ENCODE measurements at regions not wholly inside any gene's neighbourhood (a gene's known extent, or its start where the extent isn't known, plus 50 kb on each side); places are given as distances from the start of the nearest gene placed in this dataset.

DNA sequence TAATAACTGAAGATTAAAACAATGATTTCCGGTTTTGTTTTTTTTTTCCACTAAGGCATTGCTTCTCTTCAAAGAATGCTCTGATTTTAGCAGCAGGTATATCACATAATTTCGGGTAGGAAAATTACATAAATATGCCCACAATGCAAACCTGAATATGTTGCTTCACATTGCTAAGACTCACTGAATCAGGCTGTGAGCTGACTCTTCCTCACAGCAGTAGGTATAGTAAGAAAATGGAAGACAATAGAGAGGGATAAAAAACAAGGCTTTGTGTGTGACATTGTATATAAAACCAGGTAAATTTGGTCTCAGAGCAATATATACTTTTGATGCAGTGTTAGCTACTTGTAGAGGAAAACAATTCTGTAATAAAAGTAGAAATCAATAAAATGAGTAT is 1355.0 kb downstream of the OLFM4 start:
- H2BK20ac ChIP-seq (ENCODE audit: low read length), result no peak overlapping the region
- no peak overlapping the region for H3K14ac ChIP-seq (ENCODE audit: insufficient read length)
- H3K9me3 ChIP-seq (ENCODE audit: insufficient read depth in 2 of 2, low read depth in 1 of 2, low read length in 1 of 2), result no peaks in the 10 kb centered on the region
- H3K79me1 ChIP-seq (ENCODE audit: low read depth, low read length), result no peaks in the 10 kb centered on the region
- peaks cover 0 to 9% (median 3%) of the 10 kb centered on the region in 4 experiments; a peak in 1 of 7 replicates for H3K4me1 ChIP-seq (replicated peaks in 1 of 4; ENCODE audit: control insufficient read depth in 3 of 4, insufficient read depth in 4 of 4, low read length in 3 of 4)
- H3K4ac ChIP-seq (replicated peaks; ENCODE audit: insufficient read length, low read depth, low read length), result no peak overlapping the region
- POLR2A ChIA-PET (ENCODE audit: partially characterized antibody), result no interaction called here
- H3K27me3 ChIP-seq (replicated peaks in 1 of 4; ENCODE audit: control insufficient read depth in 3 of 4, extremely low read depth in 1 of 4, insufficient read depth in 3 of 4, low read length in 3 of 4), result peaks cover 13 to 35% (median 24%) of the 10 kb centered on the region in 4 experiments; a peak in 6 of 7 replicates
- no peak for DNase-seq (ENCODE audit: low read depth in 1 of 2, low spot score in 2 of 2)
- CTCF ChIA-PET (ENCODE audit: partially characterized antibody), result no interaction called here
- no peak overlapping the region for H4K91ac ChIP-seq (replicated peaks; ENCODE audit: insufficient read length, low read length)
- no peak overlapping the region for H3K4me2 ChIP-seq (ENCODE audit: insufficient read depth in 1 of 2, low read depth in 2 of 2, low read length in 2 of 2)
- no peak overlapping the region for H3K18ac ChIP-seq (ENCODE audit: extremely low read depth, low read length)
- no peaks in the 10 kb centered on the region for H3K36me3 ChIP-seq (ENCODE audit: control insufficient read depth in 2 of 4, insufficient read depth in 4 of 4, low read length in 3 of 4)
- WGBS, 2 experiments (ENCODE audit: extremely low coverage in 1 of 2, insufficient coverage in 1 of 2, insufficient read length in 1 of 2, insufficient replicate concordance in 2 of 2, low coverage in 1 of 2, low lambda C conversion rate in 2 of 2, missing lambda C conversion rate in 1 of 2), result 48% methylated on average over 2 of the region's 2 CpGs; no CpG with 5 or more reads in 1 of the 2 experiments
- H4K5ac ChIP-seq (ENCODE audit: insufficient read length, low read depth, low read length), result no peak overlapping the region
- H3K56ac ChIP-seq (replicated peaks; ENCODE audit: insufficient read length, low read depth, low read length), result no peak overlapping the region
- no peak overlapping the region for H3K23ac ChIP-seq (ENCODE audit: insufficient read length)
- no peak overlapping the region for H3K9ac ChIP-seq (replicated peaks in 1 of 4; ENCODE audit: extremely low read depth in 1 of 4, low read depth in 3 of 4, low read length in 3 of 4)
- H3K79me2 ChIP-seq (ENCODE audit: control insufficient read depth in 1 of 2, insufficient read depth in 2 of 2, low read length in 2 of 2), result no peaks in the 10 kb centered on the region
- peak; percentile 24 for FAIRE-seq
- H2BK120ac ChIP-seq (replicated peaks; ENCODE audit: low read depth, low read length), result no peak overlapping the region
- no peak overlapping the region for H2BK15ac ChIP-seq (ENCODE audit: low read length)
- no peak overlapping the region for H2BK5ac ChIP-seq (ENCODE audit: low read depth, low read length)
- no peak overlapping the region for H3K27ac ChIP-seq (ENCODE audit: low read depth, low read length)
- no peak overlapping the region for H2BK12ac ChIP-seq (ENCODE audit: low read depth, low read length)
- no peak overlapping the region for H3K4me3 ChIP-seq (ENCODE audit: extremely low read depth in 1 of 4, insufficient read depth in 2 of 4, low read depth in 3 of 4, low read length in 4 of 4)
- no peak overlapping the region for H2AFZ ChIP-seq (ENCODE audit: low read length)
- H3K23me2 ChIP-seq (ENCODE audit: low read depth, low read length), result no peaks in the 10 kb centered on the region
- no peak overlapping the region for H4K8ac ChIP-seq (ENCODE audit: extremely low read depth, insufficient read depth, low read length)
- H4K20me1 ChIP-seq (replicated peaks in 1 of 2; ENCODE audit: control insufficient read depth in 1 of 2, insufficient read depth in 2 of 2, low read length in 2 of 2), result no peaks in the 10 kb centered on the region
- TF ChIP-seq, protein P1, sequence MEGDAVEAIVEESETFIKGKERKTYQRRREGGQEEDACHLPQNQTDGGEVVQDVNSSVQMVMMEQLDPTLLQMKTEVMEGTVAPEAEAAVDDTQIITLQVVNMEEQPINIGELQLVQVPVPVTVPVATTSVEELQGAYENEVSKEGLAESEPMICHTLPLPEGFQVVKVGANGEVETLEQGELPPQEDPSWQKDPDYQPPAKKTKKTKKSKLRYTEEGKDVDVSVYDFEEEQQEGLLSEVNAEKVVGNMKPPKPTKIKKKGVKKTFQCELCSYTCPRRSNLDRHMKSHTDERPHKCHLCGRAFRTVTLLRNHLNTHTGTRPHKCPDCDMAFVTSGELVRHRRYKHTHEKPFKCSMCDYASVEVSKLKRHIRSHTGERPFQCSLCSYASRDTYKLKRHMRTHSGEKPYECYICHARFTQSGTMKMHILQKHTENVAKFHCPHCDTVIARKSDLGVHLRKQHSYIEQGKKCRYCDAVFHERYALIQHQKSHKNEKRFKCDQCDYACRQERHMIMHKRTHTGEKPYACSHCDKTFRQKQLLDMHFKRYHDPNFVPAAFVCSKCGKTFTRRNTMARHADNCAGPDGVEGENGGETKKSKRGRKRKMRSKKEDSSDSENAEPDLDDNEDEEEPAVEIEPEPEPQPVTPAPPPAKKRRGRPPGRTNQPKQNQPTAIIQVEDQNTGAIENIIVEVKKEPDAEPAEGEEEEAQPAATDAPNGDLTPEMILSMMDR (IDR thresholded peaks at IDR 0.05; ENCODE audit: control extremely low read depth in 1 of 3, insufficient read depth in 1 of 3, low read depth in 1 of 3, low read length in 3 of 3), result no peak
- TF ChIP-seq KDM5A (IDR thresholded peaks at IDR 0.05; ENCODE audit: low read length) (no peak), JUN (IDR thresholded peaks at IDR 0.05; ENCODE audit: low read depth, low read length) (no peak), CEBPB (IDR thresholded peaks at IDR 0.05; ENCODE audit: low read depth, low read length) (peak; percentile 71; the same call in 1 of the 2 replicates), TEAD4 (IDR thresholded peaks at IDR 0.05; ENCODE audit: low read depth, low read length) (peak; percentile 4; the same call in 1 of the 2 replicates)
- no peak overlapping the region for H2AK5ac ChIP-seq (ENCODE audit: low read depth, low read length)

Measured in H1 (cell line).